NCI-H748 treated with DMSO at 0.1 percent for 48 hours (cell line): ENCODE measurements at regions not wholly inside any gene's neighbourhood (a gene's known extent, or its start where the extent isn't known, plus 50 kb on each side); places are given as distances from the start of the nearest gene placed in this dataset.
"Not testable (repeated sequence)": the region's sequence is repeated elsewhere in the genome, so short reads cannot be mapped to it uniquely, and the experiment has no call there.

Source experiments
- DNase-seq: peaks from one replicate; lab custom pipeline; 2025; lab: John Stamatoyannopoulos, UW

DNA sequence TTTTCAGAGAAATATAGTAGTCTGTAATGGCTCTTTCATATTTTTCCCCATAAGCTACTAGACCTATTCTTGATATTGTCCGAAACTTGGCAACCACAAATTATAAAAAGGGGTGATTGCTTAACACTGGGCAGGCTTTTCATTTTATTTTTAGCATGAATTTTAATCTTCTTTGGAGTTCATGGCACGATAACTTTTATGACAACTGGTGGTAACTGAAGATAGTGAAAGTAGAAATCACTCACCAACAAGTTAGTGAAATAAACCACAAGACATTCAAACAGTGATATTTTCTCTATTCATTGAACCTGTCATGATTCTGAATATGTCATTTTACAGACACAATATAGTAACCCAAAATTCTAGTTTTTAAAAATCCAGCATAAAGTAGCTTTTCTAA is 213.9 kb downstream of the PRDM9 start:
- no peak for DNase-seq

- peak; percentile 98 for DNase-seq
Measured at GRCh38 chr5:23727271-23727670, 219.9 kb downstream of the PRDM9 start.

DNA sequence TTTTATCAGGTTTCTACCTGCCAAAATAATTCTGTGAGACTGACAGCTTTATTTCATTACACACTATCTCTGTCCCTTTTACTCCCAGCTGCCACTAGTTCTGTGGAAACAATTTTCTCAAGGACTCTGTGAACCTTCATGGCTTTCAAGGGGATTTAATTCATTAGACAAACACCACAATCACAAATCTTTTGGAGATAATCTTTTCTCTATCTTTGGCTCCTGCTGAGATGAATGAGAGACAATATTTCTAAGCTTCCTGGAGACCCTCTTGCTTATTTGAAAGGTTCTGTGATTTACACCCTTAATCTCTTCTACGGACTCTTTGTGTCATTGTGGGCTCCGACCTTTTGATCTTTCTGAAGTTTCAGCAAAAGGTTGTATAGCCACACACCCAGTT is 222.6 kb downstream of the PRDM9 start:
- DNase-seq, result no peak

DNA sequence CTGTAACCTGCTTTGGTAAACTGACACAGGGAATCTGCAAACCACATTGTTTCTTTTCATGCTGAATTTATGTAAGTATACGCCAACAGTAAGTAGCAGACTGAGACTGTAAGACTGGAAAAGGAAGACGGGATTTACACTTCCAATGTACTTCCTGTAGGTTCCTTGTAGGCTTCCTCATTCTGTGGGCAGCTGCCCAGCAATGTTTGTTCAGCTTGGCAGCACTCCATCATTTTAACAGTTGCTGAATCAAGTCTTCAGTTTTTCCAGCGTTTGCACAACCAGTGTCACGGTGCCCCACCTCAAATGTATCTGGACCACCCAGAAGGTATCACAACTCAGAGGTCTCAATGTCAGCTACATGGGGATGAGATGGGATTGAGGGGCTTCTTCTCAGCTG is 232.6 kb downstream of the PRDM9 start:
- peak; percentile 29 for DNase-seq

- no peak for DNase-seq
Measured at GRCh38 chr5:23742701-23743100, 235.3 kb downstream of the PRDM9 start.

DNA sequence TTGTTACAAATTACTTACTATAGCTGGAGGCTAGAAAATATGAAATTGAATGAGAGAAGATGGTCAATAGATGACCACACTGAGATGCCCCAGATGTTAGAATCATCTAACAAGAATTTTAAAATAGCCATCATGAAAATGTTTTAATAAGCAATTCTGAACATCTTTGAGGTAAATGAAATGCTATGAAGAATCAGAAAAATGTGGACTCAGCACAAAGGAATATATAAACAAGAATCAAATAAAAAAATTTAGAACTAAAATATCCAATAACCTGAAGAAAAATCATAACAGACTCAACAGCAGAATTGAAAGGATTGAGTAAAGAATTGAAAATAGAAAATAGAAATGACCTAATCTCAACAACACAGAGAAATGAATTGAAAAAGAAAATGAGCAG is 248.5 kb downstream of the PRDM9 start:
- DNase-seq, result no peak

DNA sequence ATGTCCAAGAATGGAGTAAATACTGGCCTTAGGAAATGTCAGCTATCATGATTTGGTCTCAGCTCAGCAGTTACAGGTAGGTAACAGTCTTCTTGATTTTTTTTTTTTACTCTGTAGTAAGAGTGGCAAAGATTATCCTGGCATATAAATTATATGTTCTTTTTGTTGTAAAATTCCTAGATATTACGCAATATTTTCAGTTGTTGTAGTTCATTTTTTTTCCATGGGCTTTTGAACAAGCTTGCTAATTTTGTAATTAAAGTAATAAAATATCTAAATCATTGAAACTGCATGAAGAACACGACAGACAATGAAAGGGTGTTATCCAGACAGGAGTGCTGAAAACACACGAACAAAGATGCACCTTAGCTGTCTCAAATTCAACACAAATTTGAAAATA is 249.4 kb downstream of the PRDM9 start:
- DNase-seq, result no peak

DNA sequence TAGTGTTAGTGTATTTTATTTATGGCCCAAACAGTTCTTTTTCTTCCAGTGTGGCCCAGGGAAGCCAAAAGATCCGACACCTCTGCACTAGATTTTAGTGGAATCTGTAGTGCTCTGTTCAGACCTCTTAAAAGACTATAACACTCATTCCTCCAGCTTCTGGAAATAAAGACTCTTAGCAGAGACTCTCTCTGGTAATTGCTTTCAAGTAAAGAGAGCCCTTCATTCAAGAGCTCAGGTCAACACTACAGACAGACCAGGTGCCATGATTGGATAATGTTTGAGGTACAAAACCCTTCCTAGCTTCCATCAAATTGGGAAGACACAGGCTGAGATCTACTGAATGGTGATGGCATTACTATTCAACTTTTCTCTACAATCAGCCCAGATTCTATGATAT is 255.8 kb downstream of the PRDM9 start:
- DNase-seq, result no peak

GRCh38 chr5:23776684-23777083 is 269.3 kb downstream of the PRDM9 start:
- DNase-seq, result no peak

DNA sequence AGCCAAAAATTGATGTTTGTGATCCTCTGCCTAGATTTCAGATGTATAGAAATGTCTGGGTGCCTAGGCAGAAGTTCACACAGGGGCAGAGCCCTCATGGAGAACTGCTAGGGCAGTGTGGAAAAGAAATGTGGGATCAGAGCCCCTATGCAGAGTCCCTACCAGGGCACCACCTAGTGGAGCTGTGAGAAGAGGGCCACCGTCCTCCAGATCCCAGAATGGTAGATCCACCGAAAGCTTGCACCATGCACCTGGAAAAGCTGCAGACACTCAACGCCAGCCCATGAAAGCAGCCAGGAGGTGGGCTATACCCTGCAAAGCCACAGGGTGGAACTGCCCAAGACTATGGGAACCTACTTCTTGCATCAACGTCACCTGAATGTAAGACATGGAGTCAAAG is 292.9 kb downstream of the PRDM9 start:
- DNase-seq, result not testable (repeated sequence)

DNA sequence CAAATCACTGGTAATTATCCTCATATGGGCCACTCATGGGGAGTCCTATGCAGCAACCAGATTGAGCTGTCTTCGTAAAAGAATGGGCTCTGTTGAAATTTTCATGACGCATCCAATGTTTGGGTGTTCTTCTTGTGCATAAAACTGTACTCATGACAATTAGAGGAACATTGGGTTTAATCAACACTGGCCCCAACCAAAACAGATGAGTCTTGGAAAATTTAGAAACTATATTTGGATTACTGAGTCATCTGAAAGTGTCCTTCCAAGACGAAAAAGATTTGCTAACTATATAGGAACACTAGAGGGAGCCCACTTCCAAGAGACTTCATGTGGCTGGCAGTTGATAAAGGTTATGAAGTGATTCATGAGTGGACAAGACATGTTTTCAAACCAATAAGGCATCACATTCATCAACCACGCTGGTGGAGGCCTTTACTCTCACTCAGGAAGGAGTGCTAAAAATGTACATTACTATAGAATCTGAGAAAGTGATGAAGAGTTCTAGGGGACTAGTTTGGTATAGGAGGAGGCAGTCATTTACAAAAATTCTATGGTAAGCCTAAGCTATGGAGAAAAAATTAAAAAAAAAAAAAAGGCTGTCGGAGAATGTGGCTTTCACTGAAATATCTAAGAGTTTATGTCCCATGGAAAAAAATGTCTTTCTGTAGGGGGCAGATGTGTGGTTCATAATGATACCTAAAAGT is 313.5 kb downstream of the PRDM9 start:
- DNase-seq, result peak; percentile 74

DNA sequence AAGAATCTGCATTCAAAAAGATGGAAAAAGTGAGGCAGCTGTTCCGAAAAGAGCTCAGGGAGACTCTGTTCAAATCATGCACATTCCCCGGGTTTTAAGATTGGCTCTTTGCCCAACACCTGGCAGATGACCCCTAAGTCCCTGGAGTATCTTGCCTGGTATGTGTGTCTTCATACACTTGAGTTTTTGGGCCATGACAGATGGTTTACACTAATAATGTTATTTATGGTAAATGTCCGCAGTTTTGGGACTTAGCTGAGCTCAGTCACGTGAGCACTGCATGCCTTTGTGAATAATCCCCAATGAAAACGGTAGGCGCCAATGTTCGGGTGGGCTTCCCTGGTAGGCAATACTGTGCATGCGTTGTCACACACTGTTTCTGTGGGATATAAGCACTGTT is 316.1 kb downstream of the PRDM9 start:
- DNase-seq, result no peak

DNA sequence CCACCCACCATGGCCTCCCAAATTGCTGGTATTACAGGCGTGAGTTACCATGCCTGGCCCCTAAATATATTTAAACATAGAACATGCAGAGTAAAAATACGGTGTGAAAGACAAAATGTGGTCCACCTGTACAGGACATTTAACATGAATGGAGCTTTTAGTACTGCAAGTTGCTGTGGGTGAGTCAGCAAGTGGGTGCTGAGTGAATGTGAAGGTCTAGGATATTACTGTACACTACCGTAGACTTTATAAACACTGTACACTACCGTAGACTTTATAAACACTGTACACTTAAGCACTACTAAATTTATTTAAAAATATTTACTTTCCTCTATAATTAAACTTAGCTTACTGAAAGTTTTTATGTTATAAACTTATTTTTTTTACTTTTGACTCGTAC is 317.8 kb downstream of the PRDM9 start:
- no peak for DNase-seq

GRCh38 chr5:23840083-23840482 is 332.7 kb downstream of the PRDM9 start:
- peak; percentile 11 for DNase-seq

GRCh38 chr5:23864786-23865185 is 357.4 kb downstream of the PRDM9 start:
- no peak for DNase-seq

DNA sequence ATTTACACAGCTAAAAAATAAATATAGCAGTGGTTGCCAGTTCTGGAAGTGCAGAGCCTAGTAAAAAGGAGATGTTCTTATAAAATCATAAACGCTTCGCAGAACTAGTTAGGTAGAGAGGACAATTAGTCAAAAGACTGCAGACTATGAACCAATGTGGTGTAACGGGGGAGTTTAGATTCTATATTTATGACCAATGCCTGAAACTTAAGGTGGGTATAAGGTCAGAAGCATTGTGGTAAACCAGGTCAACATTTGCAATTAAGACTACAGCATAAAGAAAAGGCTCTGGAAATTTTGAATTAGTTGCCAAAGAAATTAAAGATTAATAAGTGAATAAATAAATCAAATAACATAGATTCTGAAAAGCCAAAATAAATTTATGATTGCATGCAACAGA is 370.4 kb downstream of the PRDM9 start:
- DNase-seq, result no peak

DNA sequence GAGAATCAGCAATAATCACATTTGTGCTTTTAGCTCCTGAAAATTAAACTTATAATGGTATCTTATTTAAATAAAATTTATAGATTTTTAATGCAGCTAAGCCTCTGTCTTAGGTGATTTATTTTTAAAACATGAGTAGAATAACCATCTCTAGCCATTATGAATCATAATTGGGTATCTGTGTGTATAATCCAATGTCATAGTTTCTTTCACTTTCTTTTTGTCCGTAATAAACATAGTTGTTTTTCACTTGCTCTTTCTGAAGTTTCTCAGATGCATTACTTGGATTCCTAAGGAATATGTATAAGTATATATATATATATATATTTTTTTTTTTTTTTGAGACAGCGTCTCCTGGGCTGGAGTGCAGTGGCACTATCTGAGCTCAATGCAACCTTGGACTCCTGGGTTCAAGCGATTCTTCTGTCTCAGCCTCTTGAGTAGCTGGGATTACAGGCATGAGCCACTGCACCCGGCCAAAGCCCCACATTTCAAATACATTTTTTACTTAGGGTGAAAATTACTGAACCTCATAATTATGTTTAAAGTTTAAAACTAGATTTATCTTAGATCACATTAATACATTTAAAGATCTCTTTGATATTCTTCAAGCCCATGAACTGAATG is 377.1 kb downstream of the PRDM9 start:
- no peak for DNase-seq

- DNase-seq, result no peak
Measured at GRCh38 chr5:23893561-23893960, 386.2 kb downstream of the PRDM9 start.

- DNase-seq, result no peak
Measured at GRCh38 chr5:23895614-23896013, 388.2 kb downstream of the PRDM9 start.

- DNase-seq, result no peak
Measured at GRCh38 chr5:23930985-23931384, 423.6 kb downstream of the PRDM9 start.

GRCh38 chr5:23951261-23951928 is 444.0 kb downstream of the PRDM9 start:
- DNase-seq, result not testable (repeated sequence)

- DNase-seq, result no peak
Measured at GRCh38 chr5:23963449-23963848, 456.0 kb downstream of the PRDM9 start.

GRCh38 chr5:23977365-23977764 is 470.0 kb downstream of the PRDM9 start:
- DNase-seq, result no peak
